Gastroesophageal sphincter (tissue), 3 donors: ENCODE measurements at regions not wholly inside any gene's neighbourhood (a gene's known extent, or its start where the extent isn't known, plus 50 kb on each side); places are given as distances from the start of the nearest gene placed in this dataset.

Experiments
- EP300 ChIP-seq: sonication (generic); formaldehyde crosslinking; IDR thresholded peaks from one replicate; pipeline ENCODE4 v1.6.1; 2017; ENCODE audit warnings: antibody characterized with exemption, mild to moderate bottlenecking
- POLR2A ChIP-seq, 2 donors: fragments of 450-650 bp; IDR thresholded peaks; one replicate each; pipeline ENCODE4 v1.6.1; 2017; ENCODE audit warnings: antibody characterized with exemption in 2 of 2, mild to moderate bottlenecking in 2 of 2, moderate library complexity in 1 of 2
- POLR2AphosphoS5 ChIP-seq: sonication (generic); formaldehyde crosslinking; IDR thresholded peaks from one replicate; pipeline ENCODE4 v1.6.1; 2017; ENCODE audit warnings: antibody characterized with exemption
- TF ChIP-seq, protein P1 (sequence below), 4 experiments: fragments of 200-600 bp in 2 of 4; fragments of 450-650 bp in 2 of 4; sonication (generic) in 1 of 4; IDR thresholded peaks; one replicate each; pipeline ENCODE4 v1.5.1; 2017 to 2019; ENCODE audit warnings: antibody characterized with exemption in 4 of 4, mild to moderate bottlenecking in 2 of 4, moderate library complexity in 2 of 4

DNA sequence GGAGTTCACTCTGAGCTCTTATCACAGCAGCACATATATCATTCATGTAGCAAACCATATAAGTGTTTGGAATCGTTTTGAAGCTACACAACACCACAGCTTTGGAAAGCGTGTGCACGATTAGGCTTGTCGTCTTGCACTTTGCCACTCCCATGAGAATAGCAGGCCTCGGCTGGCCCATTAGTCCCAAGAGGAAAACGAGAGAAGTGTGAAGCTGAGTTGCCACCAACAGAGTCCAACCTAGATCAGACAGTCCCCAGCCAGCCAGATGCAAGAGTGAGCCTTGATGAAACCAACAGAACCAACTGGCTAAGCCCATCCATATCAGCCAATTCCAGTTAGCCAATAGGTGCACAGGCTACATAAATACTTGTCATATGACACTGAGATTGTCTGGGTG lies 238.4 kb downstream of the C1orf94 start:
- TF ChIP-seq, protein P1, sequence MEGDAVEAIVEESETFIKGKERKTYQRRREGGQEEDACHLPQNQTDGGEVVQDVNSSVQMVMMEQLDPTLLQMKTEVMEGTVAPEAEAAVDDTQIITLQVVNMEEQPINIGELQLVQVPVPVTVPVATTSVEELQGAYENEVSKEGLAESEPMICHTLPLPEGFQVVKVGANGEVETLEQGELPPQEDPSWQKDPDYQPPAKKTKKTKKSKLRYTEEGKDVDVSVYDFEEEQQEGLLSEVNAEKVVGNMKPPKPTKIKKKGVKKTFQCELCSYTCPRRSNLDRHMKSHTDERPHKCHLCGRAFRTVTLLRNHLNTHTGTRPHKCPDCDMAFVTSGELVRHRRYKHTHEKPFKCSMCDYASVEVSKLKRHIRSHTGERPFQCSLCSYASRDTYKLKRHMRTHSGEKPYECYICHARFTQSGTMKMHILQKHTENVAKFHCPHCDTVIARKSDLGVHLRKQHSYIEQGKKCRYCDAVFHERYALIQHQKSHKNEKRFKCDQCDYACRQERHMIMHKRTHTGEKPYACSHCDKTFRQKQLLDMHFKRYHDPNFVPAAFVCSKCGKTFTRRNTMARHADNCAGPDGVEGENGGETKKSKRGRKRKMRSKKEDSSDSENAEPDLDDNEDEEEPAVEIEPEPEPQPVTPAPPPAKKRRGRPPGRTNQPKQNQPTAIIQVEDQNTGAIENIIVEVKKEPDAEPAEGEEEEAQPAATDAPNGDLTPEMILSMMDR (IDR thresholded peaks at IDR 0.05) = no peak
- TF ChIP-seq POLR2AphosphoS5 (no peak), POLR2A (IDR thresholded peaks at IDR 0.05) (no peak), EP300 (no peak)
